ENCODE measurements at regions not wholly inside any gene's neighbourhood (a gene's known extent, or its start where the extent isn't known, plus 50 kb on each side); places are given as distances from the start of the nearest gene placed in this dataset.

GRCh38 chr9:30036558-30036957 is 2347.9 kb upstream of the ACO1 start:
- Histone ChIP-seq H3K36me3 (no peaks in the 10 kb centered on the region), H3K9me3 (peaks cover 0 to 10% (median 0%) of the 10 kb centered on the region in 12 donors), H3K4me1 (no peaks in the 10 kb centered on the region), H3K27ac (no peak overlapping the region), H3K4me3 (no peak overlapping the region), H3K27me3 (no peaks in the 10 kb centered on the region)
- DNase-seq, result no peak
- TF ChIP-seq POLR2A (IDR thresholded peaks at IDR 0.05), result no peak
- TF ChIP-seq, protein P1, sequence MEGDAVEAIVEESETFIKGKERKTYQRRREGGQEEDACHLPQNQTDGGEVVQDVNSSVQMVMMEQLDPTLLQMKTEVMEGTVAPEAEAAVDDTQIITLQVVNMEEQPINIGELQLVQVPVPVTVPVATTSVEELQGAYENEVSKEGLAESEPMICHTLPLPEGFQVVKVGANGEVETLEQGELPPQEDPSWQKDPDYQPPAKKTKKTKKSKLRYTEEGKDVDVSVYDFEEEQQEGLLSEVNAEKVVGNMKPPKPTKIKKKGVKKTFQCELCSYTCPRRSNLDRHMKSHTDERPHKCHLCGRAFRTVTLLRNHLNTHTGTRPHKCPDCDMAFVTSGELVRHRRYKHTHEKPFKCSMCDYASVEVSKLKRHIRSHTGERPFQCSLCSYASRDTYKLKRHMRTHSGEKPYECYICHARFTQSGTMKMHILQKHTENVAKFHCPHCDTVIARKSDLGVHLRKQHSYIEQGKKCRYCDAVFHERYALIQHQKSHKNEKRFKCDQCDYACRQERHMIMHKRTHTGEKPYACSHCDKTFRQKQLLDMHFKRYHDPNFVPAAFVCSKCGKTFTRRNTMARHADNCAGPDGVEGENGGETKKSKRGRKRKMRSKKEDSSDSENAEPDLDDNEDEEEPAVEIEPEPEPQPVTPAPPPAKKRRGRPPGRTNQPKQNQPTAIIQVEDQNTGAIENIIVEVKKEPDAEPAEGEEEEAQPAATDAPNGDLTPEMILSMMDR (IDR thresholded peaks at IDR 0.05), result no peak
- ATAC-seq, result no peak
- WGBS, 4 donors, result 45 to 62% (median 54%) methylated on average over 1 of the region's 1 CpG
- intact Hi-C loops (cut with DNase I), result no loop called here

DNA sequence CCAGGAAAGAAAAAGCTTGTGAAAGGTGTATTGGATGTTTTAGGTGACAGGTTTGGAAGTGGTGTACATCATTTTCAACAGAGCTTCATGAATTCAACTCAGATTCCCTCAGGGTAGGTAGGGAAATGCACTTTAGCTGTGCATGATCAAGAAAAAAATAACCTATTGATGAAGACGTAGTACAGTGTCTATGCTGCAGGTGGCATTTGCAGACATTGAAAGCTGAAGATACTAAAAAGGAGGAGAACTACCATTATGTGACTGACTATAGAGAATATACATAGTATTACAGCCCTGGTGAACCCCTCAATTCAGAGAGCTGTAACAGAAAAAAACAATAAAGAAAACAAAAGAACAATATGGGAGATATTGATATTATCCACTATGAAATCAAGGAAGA is 2344.7 kb upstream of the ACO1 start:
- H3K27ac ChIP-seq, result no peak overlapping the region
- no peaks in the 10 kb centered on the region for H3K4me1 ChIP-seq
- H3K27me3 ChIP-seq, result no peaks in the 10 kb centered on the region
- intact Hi-C loops (cut with DNase I), result no loop called here
- no peaks in the 10 kb centered on the region for H3K9me3 ChIP-seq
- TF ChIP-seq POLR2A (IDR thresholded peaks at IDR 0.05), result no peak
- TF ChIP-seq, protein P1 (IDR thresholded peaks at IDR 0.05), result no peak
- no peaks in the 10 kb centered on the region for H3K36me3 ChIP-seq
- no peak overlapping the region for H3K4me3 ChIP-seq
- WGBS, 4 donors, result 40 to 60% (median 52%) methylated on average over 1 of the region's 1 CpG
- DNase-seq (no peak), ATAC-seq (no peak)

DNA sequence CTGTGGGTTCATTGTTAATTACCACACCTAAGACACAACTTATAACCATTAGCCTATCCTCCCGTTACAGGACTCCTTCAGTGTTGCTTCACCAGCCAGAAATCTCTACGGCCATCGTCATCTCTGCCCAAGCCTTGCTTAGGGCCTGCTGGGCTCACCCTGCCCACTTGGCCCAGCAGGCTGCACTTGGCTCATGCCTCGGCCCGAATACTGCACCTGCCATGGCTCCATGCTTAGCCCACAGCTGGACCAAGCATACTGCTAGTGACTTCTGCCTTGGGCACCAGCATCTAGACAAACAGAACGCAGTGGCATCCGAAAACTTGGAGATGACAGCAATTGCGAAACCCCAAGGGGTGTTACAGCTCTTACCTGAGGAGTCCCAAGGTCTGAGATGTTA is 2336.0 kb upstream of the ACO1 start:
- ATAC-seq, result no peak
- WGBS, 4 donors, result 66 to 83% (median 73%) methylated on average over 7 to 8 of the region's 8 CpGs
- TF ChIP-seq POLR2A (IDR thresholded peaks at IDR 0.05), result no peak
- TF ChIP-seq, protein P1 (IDR thresholded peaks at IDR 0.05), result no peak

DNA sequence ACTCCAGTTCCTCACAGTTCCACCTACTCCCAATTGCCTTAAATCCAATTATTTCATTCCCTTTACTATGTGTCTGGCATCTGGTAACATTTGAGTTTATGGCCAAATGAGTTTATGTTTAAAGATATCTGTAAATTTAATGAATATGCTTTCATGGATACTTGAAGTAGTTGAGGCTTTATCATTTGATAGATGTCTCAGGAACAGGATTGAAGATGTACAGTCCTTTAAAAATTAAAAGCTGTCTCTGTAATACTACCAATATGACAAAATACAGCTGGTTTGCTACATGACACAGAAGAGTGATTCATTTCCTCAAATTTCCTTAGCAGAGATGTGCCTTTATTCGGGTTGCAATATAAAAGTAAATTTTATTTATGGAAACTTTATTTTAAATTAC is 2326.0 kb upstream of the ACO1 start:
- TF ChIP-seq, protein P1 (IDR thresholded peaks at IDR 0.05), result no peak
- no peaks in the 10 kb centered on the region for H3K27me3 ChIP-seq
- H3K9me3 ChIP-seq, result no peaks in the 10 kb centered on the region
- H3K36me3 ChIP-seq, result no peaks in the 10 kb centered on the region
- H3K27ac ChIP-seq, result no peak overlapping the region
- WGBS, 4 donors, result 33 to 40% (median 35%) methylated on average over 1 of the region's 1 CpG
- no peak overlapping the region for H3K4me3 ChIP-seq
- H3K4me1 ChIP-seq, result no peaks in the 10 kb centered on the region
- DNase-seq, result no peak
- ATAC-seq, result no peak
- intact Hi-C loops (cut with DNase I), result loop anchor here in 1 of 10 donors (10.0 kb wide), 1 partner anchor 66 kb away; no protein-coding TSS in a partner anchor

More for the DNA sequence above, 2336.0 kb upstream of the ACO1 start:
- no peak overlapping the region for H3K27ac ChIP-seq
- H3K4me3 ChIP-seq, result no peak overlapping the region
- intact Hi-C loops (cut with DNase I), result loop anchor here in 1 of 10 donors (5.0 kb wide), 1 partner anchor 41 kb away; no protein-coding TSS in a partner anchor
- DNase-seq, result no peak
- H3K9me3 ChIP-seq, result no peaks in the 10 kb centered on the region
- no peaks in the 10 kb centered on the region for H3K27me3 ChIP-seq
- H3K36me3 ChIP-seq, result no peaks in the 10 kb centered on the region
- no peaks in the 10 kb centered on the region for H3K4me1 ChIP-seq
